ENCODE measurements at regions not wholly inside any gene's neighbourhood (a gene's known extent, or its start where the extent isn't known, plus 50 kb on each side); places are given as distances from the start of the nearest gene placed in this dataset.

GRCh38 chr2:13109516-13109915 lies 392.8 kb downstream of the TRIB2 start:
- DNase-seq: no peak

GRCh38 chr2:13110825-13111224 lies 394.1 kb downstream of the TRIB2 start:
- no peak for DNase-seq

GRCh38 chr2:13113002-13113401 lies 396.3 kb downstream of the TRIB2 start:
- no peak for DNase-seq

GRCh38 chr2:13114391-13114790 lies 397.7 kb downstream of the TRIB2 start:
- no peak for DNase-seq

GRCh38 chr2:13115643-13116042 lies 398.9 kb downstream of the TRIB2 start:
- DNase-seq: no peak

- DNase-seq: no peak
Measured at GRCh38 chr2:13121096-13121495, 404.4 kb downstream of the TRIB2 start.

- DNase-seq: no peak
Measured at GRCh38 chr2:13128139-13128538, 411.4 kb downstream of the TRIB2 start.

GRCh38 chr2:13135369-13135768 lies 418.6 kb downstream of the TRIB2 start:
- DNase-seq: no peak

- DNase-seq: no peak
Measured at GRCh38 chr2:13135856-13136255, 419.1 kb downstream of the TRIB2 start.

GRCh38 chr2:13137679-13138078 lies 420.9 kb downstream of the TRIB2 start:
- no peak for DNase-seq

GRCh38 chr2:13141315-13141714 lies 424.6 kb downstream of the TRIB2 start:
- no peak for DNase-seq

GRCh38 chr2:13143451-13143850 lies 426.7 kb downstream of the TRIB2 start:
- no peak for DNase-seq

- no peak for DNase-seq
Measured at GRCh38 chr2:13156916-13157315, 440.2 kb downstream of the TRIB2 start.

- no peak for DNase-seq
Measured at GRCh38 chr2:13158466-13158865, 441.7 kb downstream of the TRIB2 start.

- no peak for DNase-seq
Measured at GRCh38 chr2:13180729-13181128, 464.0 kb downstream of the TRIB2 start.

GRCh38 chr2:13193075-13193474 lies 476.3 kb downstream of the TRIB2 start:
- no peak for DNase-seq

- no peak for DNase-seq
Measured at GRCh38 chr2:13193900-13194299, 477.2 kb downstream of the TRIB2 start.

- DNase-seq: no peak
Measured at GRCh38 chr2:13195270-13195669, 478.5 kb downstream of the TRIB2 start.

- DNase-seq: no peak
Measured at GRCh38 chr2:13197248-13197647, 480.5 kb downstream of the TRIB2 start.

- no peak for DNase-seq
Measured at GRCh38 chr2:13201924-13202323, 485.2 kb downstream of the TRIB2 start.

GRCh38 chr2:13212115-13212514 lies 495.4 kb downstream of the TRIB2 start:
- no peak for DNase-seq

GRCh38 chr2:13218205-13218604 lies 501.5 kb downstream of the TRIB2 start:
- DNase-seq: no peak

- DNase-seq: no peak
Measured at GRCh38 chr2:13227578-13227977, 510.8 kb downstream of the TRIB2 start.

- DNase-seq: no peak
Measured at GRCh38 chr2:13230221-13230620, 513.5 kb downstream of the TRIB2 start.

GRCh38 chr2:13240061-13240460 lies 523.3 kb downstream of the TRIB2 start:
- no peak for DNase-seq

Measured in stimulated activated CD4-positive, alpha-beta T cell treated with anti-CD3 and anti-CD28 coated beads, Interleukin-2, amount 100 ng/mL, for 48 hours (primary cell).